Inflammatory macrophage (primary cell): ENCODE measurements at regions not wholly inside any gene's neighbourhood (a gene's known extent, or its start where the extent isn't known, plus 50 kb on each side); places are given as distances from the start of the nearest gene placed in this dataset.
A peak's percentile ranks its signal among the peaks of the same experiment; 100 is the strongest.

ENCODE experiments used
- DNase-seq, 2 donors: peaks; one replicate each; pipeline ENCODE4 v3.0.0-alpha.2; 2020 to 2022

DNA sequence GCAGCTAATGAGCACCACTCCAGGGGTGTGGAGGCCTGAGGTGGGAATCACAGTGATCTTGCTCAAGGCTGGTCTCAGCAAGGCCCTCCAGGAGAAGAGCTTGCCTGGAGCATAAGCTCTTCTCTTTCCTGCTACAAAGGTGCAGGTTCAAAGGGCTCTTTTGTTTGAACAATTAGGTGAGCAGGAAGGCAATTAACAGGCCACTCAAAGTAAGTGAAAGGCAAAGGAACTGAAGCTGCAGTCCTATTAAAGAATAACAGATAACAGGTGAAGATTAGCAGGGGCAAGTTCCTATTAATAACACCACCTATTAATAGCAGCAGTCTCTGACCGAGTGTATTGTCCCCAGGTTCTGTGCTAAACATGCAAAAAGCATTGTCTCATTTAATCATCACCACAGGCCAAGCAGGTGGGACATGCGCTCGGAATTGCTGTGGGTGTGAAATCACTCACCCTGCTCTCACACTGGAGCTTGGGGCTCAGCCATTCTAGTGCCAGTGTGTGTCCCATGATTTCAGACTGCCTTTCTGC, 113.8 kb downstream of the RHOU start:
- no peak for DNase-seq

GRCh38 chr1:228850141-228851100, 115.1 kb downstream of the RHOU start:
- peak; percentile 23 to 64 for DNase-seq

DNA sequence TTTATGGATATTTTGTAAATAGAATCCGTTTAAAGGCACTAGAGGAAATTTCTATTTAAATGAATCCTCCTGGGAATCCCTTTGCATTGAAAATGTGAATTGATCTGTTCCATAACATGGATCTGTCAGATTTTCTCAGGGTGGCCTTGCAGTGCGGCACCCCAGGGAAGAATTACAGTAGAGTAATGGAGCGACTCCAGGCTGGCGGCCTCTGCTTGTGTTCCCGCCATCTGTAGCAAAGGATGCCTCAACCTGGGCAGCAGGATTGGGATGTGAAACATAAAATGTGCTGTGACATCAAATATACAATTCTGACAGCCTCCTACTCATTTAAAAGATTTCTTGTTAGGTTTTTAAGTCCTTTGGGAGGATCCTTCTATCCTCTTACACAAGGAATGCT, 115.9 kb downstream of the RHOU start:
- no peak for DNase-seq

DNA sequence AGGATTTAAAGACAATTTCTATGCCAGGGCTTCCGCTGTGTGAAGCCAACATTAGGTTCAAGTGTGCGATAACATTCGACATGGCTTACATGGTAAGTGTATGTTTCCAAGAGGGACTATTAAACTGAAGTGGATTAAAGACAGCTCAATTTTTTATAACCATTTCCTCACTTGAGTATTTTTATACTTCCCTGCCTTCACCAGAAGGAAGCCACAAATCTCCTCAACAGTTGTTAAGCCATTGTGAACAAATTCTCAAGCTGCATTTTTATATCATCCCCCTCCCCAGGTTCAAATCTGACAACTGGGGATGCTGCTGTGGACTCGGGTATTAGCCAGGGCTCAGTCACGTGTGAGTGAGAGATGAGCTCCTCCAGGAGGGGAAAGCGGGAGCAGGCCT, 116.3 kb downstream of the RHOU start:
- DNase-seq = peak in 1 of 2 donors; percentile 32

- no peak for DNase-seq
Observed at GRCh38 chr1:228852024-228852423, 116.7 kb downstream of the RHOU start.

DNA sequence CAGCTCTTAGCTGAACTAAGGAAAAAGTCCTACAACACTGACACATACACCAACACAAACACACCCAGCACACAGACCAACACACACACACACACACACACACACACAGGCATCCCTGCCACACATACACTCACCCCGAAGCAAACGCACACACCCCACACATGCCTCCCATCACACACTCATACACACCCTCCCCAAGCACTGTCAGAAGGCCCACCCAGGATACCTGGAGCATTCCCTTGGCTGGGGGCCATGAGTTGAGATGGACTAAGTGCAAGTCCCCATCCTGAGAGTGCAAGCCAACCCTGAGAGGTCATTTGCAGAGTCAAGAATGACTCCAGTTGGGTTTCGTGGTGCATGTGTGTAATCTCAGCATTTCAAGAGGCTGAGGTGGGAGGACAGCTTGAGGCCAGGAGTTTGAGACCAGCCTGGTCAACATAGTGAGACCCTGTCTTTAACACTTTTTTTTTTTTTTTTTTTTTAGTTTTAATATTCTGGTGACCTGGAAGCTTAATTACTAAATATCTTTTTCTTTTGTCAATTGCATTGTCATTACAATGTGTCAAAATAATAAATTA, 117.3 kb downstream of the RHOU start:
- no peak for DNase-seq

GRCh38 chr1:228853191-228853590, 117.9 kb downstream of the RHOU start:
- no peak for DNase-seq

DNA sequence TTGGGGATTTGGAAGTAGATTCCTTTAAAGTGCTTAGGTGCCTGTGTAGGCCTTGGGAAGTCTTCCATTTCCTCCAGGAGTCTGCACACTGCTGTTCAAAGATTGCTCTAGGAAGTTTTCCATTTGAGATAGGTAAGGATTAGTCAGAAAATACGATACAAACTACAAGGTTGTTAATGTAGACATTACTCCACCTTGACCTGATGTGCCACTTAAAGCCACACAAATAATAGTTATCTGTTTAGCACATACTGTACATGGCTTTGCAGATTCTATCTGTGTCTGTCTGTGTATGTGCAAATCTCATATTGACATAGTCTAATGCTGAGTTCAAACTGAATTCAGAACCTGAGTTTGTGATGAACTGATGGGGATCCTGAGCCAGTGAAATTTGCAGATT, 118.4 kb downstream of the RHOU start:
- DNase-seq = no peak

- no peak for DNase-seq
Observed at GRCh38 chr1:228854907-228855306, 119.6 kb downstream of the RHOU start.

DNA sequence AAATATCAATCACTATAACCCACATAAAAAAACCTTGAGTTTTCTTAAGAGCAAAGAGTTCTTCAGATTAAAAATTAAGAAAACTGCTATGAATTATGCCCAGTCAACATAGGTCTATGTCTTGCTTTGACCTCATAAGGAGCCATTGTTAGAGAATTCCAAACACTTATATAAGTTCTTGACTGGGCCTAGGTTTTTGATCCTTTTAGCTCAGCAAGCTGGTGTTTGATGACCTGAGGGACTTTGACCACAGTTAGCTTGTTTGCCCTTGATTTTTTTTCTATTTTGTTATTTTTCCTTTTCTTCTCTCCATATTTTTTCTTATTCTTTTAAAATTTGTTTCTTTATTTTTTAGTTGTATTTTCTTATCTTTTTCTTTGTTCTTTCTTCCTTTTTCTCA, 122.3 kb downstream of the RHOU start:
- no peak for DNase-seq

GRCh38 chr1:228860911-228861831, 125.9 kb downstream of the RHOU start:
- DNase-seq = no peak

DNA sequence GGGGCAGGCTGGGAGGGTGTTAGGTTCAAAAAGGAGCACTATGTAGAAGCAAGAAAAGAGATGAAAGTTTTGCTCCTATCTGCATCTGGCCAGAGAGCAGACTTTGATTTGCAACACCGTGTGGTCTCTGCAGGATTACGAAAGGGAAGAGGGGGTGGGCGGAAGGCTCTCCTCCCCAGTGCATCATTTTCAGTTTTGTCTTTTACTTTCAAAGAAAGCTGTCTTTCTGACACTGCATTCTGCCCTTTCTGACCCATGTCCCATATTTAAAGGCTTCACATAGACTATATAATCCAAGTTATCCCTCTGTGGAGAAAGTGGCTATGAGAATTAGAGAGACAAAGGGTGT, 126.5 kb downstream of the RHOU start:
- DNase-seq = peak; percentile 62 to 64

GRCh38 chr1:228862542-228863505, 127.5 kb downstream of the RHOU start:
- DNase-seq = no peak

- no peak for DNase-seq
Observed at GRCh38 chr1:228863776-228864175, 128.5 kb downstream of the RHOU start.

DNA sequence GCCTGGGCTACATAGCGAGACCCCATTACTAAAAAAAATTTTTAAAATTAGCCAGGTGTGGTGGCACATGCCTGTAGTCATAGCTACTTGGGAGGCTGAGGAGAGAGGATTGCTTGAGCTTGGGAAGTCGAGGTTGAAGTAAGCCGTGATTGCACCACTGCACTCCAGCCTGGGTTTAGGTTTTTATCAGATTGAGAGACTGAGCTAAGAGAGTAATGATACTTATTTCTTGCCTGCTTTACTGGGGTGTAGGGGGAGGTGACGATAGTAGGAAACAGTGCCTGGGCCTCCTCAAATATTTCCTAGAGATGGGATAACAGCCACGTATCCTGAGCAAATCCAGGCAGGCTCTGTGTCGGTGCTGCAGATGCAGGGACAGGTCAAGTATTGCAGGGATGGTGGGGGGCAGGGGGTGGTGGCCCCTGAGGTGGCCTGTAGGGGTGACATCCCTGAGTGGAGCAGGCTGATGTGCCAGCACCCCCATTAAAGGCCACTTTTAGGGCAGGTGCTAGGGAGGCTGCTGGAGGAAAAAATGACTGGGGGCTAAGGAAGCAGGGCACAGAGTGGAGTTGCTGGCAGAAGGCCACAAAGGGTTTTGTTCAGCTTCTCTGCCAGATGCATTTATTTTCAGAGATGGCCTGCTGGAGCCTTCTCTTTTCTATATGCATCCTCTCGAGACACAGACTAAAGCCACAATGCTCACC, 130.5 kb downstream of the RHOU start:
- DNase-seq = no peak

GRCh38 chr1:228866468-228866867, 131.2 kb downstream of the RHOU start:
- DNase-seq = no peak

- DNase-seq = no peak
Observed at GRCh38 chr1:228867108-228867950, 132.1 kb downstream of the RHOU start.

DNA sequence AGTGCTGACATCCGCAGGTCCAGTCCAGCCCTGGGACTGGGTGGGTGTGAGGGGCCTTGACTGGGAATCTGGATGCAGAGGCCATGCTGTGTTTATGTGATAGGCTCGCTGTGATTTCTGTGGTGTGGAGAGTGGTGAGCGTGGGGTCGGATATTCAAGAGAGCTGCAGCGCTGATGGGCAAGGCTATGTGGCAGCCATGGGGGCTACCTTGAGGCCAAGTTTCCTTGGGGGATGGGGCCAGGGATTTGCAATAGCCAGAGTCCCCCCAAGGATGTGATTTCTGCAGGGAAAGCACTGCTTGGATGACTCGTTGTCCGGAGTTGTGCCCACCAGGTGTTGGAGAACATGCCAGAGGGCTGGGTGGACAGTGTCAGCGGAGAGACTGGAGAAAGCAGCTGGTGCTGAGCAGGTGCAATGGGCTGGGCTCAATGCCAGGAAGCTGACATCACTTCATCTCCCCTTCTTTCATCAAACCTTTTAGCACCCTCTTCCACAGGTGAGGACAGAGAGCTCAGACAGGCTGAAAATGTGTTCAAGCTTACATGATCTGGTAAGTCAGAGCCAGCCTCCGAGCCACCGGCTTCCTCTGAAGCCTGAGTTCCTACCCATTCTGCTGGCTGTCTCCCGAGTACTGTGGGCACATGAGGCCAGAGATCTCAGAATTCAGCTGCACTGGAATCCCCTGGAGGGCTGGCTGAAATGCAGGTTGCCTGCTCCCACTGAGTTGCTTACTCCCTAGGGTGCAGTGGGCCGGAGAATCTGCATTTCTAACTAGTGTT, 132.9 kb downstream of the RHOU start:
- no peak for DNase-seq

- no peak for DNase-seq
Observed at GRCh38 chr1:228868731-228869024, 133.4 kb downstream of the RHOU start.
